Vagina (tissue), 2 donors: ENCODE measurements at regions not wholly inside any gene's neighbourhood (a gene's known extent, or its start where the extent isn't known, plus 50 kb on each side); places are given as distances from the start of the nearest gene placed in this dataset.
A peak's percentile ranks its signal among the peaks of the same experiment; 100 is the strongest.

Experiments used
- DNase-seq, 2 donors: peaks; one replicate each; pipeline ENCODE4 v3.0.0-alpha.2; 2017; ENCODE audit errors: extremely low spot score in 2 of 2
- H3K27ac ChIP-seq: fragments of 200-600 bp; sonication (generic); one replicate; pipeline ENCODE4 v1.5.1; 2019
- H3K27me3 ChIP-seq: fragments of 200-600 bp; sonication (generic); one replicate; pipeline ENCODE4 v1.5.1; 2019
- H3K36me3 ChIP-seq, 2 donors: fragments of 200-600 bp; sonication (generic); one replicate each; pipeline ENCODE4 v1.5.1; 2017 to 2019
- H3K4me1 ChIP-seq: fragments of 200-600 bp; sonication (generic); one replicate; pipeline ENCODE4 v1.5.1; 2019
- H3K4me3 ChIP-seq, 2 donors: fragments of 200-600 bp; sonication (generic); 1 replicate in 1 of 2; 2 replicates in 1 of 2; pipeline ENCODE4 v1.5.1; 2016 to 2019
- H3K9me3 ChIP-seq: fragments of 200-600 bp; sonication (generic); one replicate; pipeline ENCODE4 v1.5.1; 2019
- POLR2A ChIP-seq, 2 donors: fragments of 450-650 bp; IDR thresholded peaks; one replicate each; pipeline ENCODE4 v1.6.1; 2017; ENCODE audit warnings: antibody characterized with exemption in 2 of 2, mild to moderate bottlenecking in 2 of 2, moderate library complexity in 2 of 2
- POLR2AphosphoS5 ChIP-seq, 2 donors: sonication (generic); formaldehyde crosslinking; IDR thresholded peaks; one replicate each; pipeline ENCODE4 v1.9.0; 2017; ENCODE audit warnings: antibody characterized with exemption in 2 of 2, mild to moderate bottlenecking in 2 of 2, low read depth in 1 of 2; ENCODE audit not compliant: insufficient read depth in 1 of 2
- intact Hi-C: fragments of 100-400 bp; cut with DNase I; formaldehyde crosslinking; loops from one replicate; pipeline ENCODE4 v1.15.1; 2023
- TF ChIP-seq, protein P1 (sequence below), 3 experiments: fragments of 450-650 bp in 2 of 3; fragments of 200-600 bp in 1 of 3; sonication (generic) in 1 of 3; IDR thresholded peaks; one replicate each; pipeline ENCODE4 v1.5.1; 2017 to 2019; ENCODE audit warnings: antibody characterized with exemption in 3 of 3, mild to moderate bottlenecking in 2 of 3, moderate library complexity in 2 of 3

DNA sequence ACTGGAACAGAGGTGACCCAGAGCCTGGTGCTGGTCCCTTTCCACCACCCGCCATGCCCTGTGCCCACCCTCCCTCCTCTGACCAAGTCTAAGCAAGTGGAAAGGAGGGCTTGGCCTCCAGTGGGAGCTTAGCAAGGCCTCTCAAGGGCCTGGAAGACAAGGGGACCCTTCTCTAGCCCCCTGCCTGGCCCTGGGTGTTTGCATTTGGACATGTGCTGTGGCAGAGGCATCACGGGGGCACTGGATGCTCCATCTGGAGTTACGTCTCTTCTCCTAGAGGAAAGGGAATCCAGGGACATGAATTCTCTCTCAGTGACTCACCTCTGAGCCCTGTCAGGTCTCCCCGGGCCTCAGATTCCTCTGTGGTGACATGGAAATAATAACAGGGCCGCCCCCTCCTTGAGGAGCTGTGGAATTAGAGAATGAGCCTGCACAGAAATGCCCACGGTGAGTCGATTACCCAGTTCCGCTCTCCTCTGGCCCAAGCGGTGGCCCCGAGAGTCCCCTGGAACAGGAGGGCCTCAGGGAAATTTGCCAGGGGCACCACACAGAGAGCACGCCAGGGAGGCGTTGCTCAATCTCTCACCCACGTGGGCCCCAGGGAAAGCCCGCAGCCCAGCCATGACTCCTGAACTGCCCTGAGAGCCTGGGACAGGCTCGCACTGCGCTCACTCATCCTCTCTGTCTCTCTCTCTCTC, 189.6 kb downstream of the BCOR start:
- H3K4me3 ChIP-seq = no peak overlapping the region
- no peaks in the 10 kb centered on the region for H3K27me3 ChIP-seq
- intact Hi-C loops = loop anchor here (10.0 kb wide), 1 partner anchor 247 kb away; no protein-coding TSS in a partner anchor
- H3K27ac ChIP-seq = no peak overlapping the region
- peaks cover 19% of the 10 kb centered on the region for H3K4me1 ChIP-seq
- H3K36me3 ChIP-seq = no peaks in the 10 kb centered on the region
- TF ChIP-seq, protein P1, sequence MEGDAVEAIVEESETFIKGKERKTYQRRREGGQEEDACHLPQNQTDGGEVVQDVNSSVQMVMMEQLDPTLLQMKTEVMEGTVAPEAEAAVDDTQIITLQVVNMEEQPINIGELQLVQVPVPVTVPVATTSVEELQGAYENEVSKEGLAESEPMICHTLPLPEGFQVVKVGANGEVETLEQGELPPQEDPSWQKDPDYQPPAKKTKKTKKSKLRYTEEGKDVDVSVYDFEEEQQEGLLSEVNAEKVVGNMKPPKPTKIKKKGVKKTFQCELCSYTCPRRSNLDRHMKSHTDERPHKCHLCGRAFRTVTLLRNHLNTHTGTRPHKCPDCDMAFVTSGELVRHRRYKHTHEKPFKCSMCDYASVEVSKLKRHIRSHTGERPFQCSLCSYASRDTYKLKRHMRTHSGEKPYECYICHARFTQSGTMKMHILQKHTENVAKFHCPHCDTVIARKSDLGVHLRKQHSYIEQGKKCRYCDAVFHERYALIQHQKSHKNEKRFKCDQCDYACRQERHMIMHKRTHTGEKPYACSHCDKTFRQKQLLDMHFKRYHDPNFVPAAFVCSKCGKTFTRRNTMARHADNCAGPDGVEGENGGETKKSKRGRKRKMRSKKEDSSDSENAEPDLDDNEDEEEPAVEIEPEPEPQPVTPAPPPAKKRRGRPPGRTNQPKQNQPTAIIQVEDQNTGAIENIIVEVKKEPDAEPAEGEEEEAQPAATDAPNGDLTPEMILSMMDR (IDR thresholded peaks at IDR 0.05) = no peak
- peak in 1 of 2 donors; percentile 74 for TF ChIP-seq POLR2AphosphoS5 (IDR thresholded peaks at IDR 0.05; ENCODE audit: insufficient read depth in 1 of 2, low read depth in 1 of 2)
- TF ChIP-seq POLR2A (IDR thresholded peaks at IDR 0.05) = no peak
- no peak for DNase-seq
- H3K9me3 ChIP-seq = no peaks in the 10 kb centered on the region

DNA sequence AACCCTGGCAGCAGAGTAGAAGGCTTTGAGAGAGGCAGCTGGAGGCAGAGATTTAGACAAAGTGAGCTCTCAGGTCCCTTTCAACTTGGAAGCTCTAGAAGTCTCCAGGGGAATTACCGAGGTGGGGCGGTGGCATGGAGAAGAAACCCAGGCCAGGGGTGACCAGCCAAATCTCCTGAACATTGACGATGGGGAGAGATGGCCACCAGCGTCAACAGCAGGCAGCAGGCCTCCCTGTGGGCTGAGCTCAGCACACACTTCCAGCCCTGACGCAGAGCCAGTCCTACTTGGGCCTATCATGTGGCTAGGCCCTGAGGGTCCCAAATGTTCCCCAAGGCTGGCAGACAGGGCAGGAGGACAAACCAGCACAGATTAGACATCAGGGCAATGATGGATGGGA, 187.8 kb downstream of the BCOR start:
- Histone ChIP-seq H3K4me1 (peaks cover 14% of the 10 kb centered on the region), H3K27me3 (no peaks in the 10 kb centered on the region), H3K27ac (no peak overlapping the region), H3K36me3 (no peaks in the 10 kb centered on the region), H3K4me3 (no peak overlapping the region), H3K9me3 (no peaks in the 10 kb centered on the region)
- intact Hi-C loops = loop anchor here (10.0 kb wide), 1 partner anchor 245 kb away; no protein-coding TSS in a partner anchor
- TF ChIP-seq, protein P1 (IDR thresholded peaks at IDR 0.05) = no peak
- TF ChIP-seq POLR2AphosphoS5 (IDR thresholded peaks at IDR 0.05; ENCODE audit: insufficient read depth in 1 of 2, low read depth in 1 of 2) = no peak
- TF ChIP-seq POLR2A (IDR thresholded peaks at IDR 0.05) = no peak
- no peak for DNase-seq

GRCh38 chrX:39910651-39911050, 187.1 kb downstream of the BCOR start:
- Histone ChIP-seq H3K4me1 (peaks cover 8% of the 10 kb centered on the region), H3K27ac (no peak overlapping the region), H3K27me3 (no peaks in the 10 kb centered on the region), H3K9me3 (no peaks in the 10 kb centered on the region), H3K36me3 (no peaks in the 10 kb centered on the region), H3K4me3 (no peak overlapping the region)
- intact Hi-C loops = no loop called here
- DNase-seq = no peak
- TF ChIP-seq POLR2A (IDR thresholded peaks at IDR 0.05) (no peak), POLR2AphosphoS5 (IDR thresholded peaks at IDR 0.05; ENCODE audit: insufficient read depth in 1 of 2, low read depth in 1 of 2) (no peak)
- TF ChIP-seq, protein P1 (IDR thresholded peaks at IDR 0.05) = no peak

DNA sequence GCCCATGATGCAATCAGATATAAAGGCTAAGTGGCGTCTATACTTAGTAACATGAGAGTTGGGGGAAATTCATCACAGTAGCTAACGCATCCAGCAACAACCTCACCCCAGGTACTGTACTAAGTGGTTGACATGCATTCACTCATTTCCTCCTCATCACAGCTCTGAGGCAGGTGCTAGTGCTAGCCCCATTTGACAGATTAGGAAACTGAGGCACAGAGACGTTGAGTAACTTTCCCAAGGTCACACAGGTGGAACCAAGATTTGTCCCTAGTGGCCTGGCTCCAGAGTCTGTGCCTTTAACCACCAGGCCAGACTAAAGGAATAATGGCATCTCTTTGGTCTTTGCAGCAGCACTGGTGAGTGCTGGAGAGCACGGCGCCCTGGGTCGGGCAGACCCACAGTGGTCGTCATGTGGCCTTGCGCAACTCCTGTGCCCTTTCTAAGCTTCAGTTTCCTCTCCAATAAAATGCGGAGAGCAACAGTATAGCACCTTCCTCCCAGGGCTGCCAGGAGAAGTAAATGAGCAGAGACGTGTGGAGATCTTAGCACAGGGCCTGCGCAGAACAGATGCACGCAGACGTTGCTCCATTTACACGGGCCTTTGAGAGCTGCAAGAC, 186.4 kb downstream of the BCOR start:
- TF ChIP-seq, protein P1 (IDR thresholded peaks at IDR 0.05) = no peak
- TF ChIP-seq POLR2A (IDR thresholded peaks at IDR 0.05) = no peak
- TF ChIP-seq POLR2AphosphoS5 (IDR thresholded peaks at IDR 0.05; ENCODE audit: insufficient read depth in 1 of 2, low read depth in 1 of 2) = no peak
- no peak overlapping the region for H3K4me3 ChIP-seq
- intact Hi-C loops = no loop called here
- H3K27me3 ChIP-seq = no peaks in the 10 kb centered on the region
- no peak overlapping the region for H3K27ac ChIP-seq
- no peaks in the 10 kb centered on the region for H3K9me3 ChIP-seq
- peaks cover 3% of the 10 kb centered on the region for H3K4me1 ChIP-seq
- no peak for DNase-seq
- no peaks in the 10 kb centered on the region for H3K36me3 ChIP-seq

- TF ChIP-seq POLR2A (IDR thresholded peaks at IDR 0.05) (no peak), POLR2AphosphoS5 (IDR thresholded peaks at IDR 0.05; ENCODE audit: insufficient read depth in 1 of 2, low read depth in 1 of 2) (no peak)
- TF ChIP-seq, protein P1 (IDR thresholded peaks at IDR 0.05) = no peak
- no peaks in the 10 kb centered on the region for H3K36me3 ChIP-seq
- no peak overlapping the region for H3K27ac ChIP-seq
- H3K4me3 ChIP-seq = no peak overlapping the region
- no peaks in the 10 kb centered on the region for H3K27me3 ChIP-seq
- no peak for DNase-seq
- peaks cover 3% of the 10 kb centered on the region for H3K4me1 ChIP-seq
- intact Hi-C loops = no loop called here
- no peaks in the 10 kb centered on the region for H3K9me3 ChIP-seq
These were observed 185.6 kb downstream of the BCOR start for GRCh38 chrX:39912126-39912525.
